ENCODE measurements at regions not wholly inside any gene's neighbourhood (a gene's known extent, or its start where the extent isn't known, plus 50 kb on each side); places are given as distances from the start of the nearest gene placed in this dataset.

- H3K27ac ChIP-seq (ENCODE audit: low read depth, low read length): no peak overlapping the region
- ChIA-PET POLR2A (ENCODE audit: partially characterized antibody) (no interaction called here), CTCF (ENCODE audit: partially characterized antibody) (no interaction called here)
- Mint-ChIP-seq H3K36me3 (no peaks in the 10 kb centered on the region), H3K4me3 (no peak overlapping the region), H3K27ac (no peak overlapping the region), H3K9me3 (no peaks in the 10 kb centered on the region), H3K4me1 (no peaks in the 10 kb centered on the region), H3K27me3 (peaks cover 4 to 20% of the 10 kb centered on the region in 2 donors)
- intact Hi-C loops (cut with micrococcal nuclease): no loop called here
- DNase-seq: no peak
- H3K4me3 ChIP-seq (ENCODE audit: low read length in 2 of 2): no peak overlapping the region
- no peaks in the 10 kb centered on the region for H3K4me1 ChIP-seq (ENCODE audit: insufficient read depth, low read length)
- H3K36me3 ChIP-seq (ENCODE audit: insufficient read depth, low read length): no peaks in the 10 kb centered on the region
- no peaks in the 10 kb centered on the region for H3K27me3 ChIP-seq (ENCODE audit: insufficient read depth, low read length)
- no peaks in the 10 kb centered on the region for H3K9me3 ChIP-seq (ENCODE audit: control insufficient read depth in 1 of 2, low read length in 2 of 2)
Observed at GRCh38 chr1:229985613-229986010, 81.4 kb upstream of the GALNT2 start.

- Mint-ChIP-seq H3K36me3 (no peaks in the 10 kb centered on the region), H3K4me3 (no peak overlapping the region), H3K27ac (no peak overlapping the region), H3K9me3 (no peaks in the 10 kb centered on the region), H3K4me1 (no peaks in the 10 kb centered on the region), H3K27me3 (peaks cover 4 to 15% of the 10 kb centered on the region in 2 donors)
- no peak overlapping the region for H3K27ac ChIP-seq (ENCODE audit: low read depth, low read length)
- no peaks in the 10 kb centered on the region for H3K27me3 ChIP-seq (ENCODE audit: insufficient read depth, low read length)
- no peaks in the 10 kb centered on the region for H3K36me3 ChIP-seq (ENCODE audit: insufficient read depth, low read length)
- DNase-seq: no peak
- no peaks in the 10 kb centered on the region for H3K9me3 ChIP-seq (ENCODE audit: control insufficient read depth in 1 of 2, low read length in 2 of 2)
- no peaks in the 10 kb centered on the region for H3K4me1 ChIP-seq (ENCODE audit: insufficient read depth, low read length)
- POLR2A ChIA-PET (ENCODE audit: partially characterized antibody): no interaction called here
- intact Hi-C loops (cut with micrococcal nuclease): no loop called here
- H3K4me3 ChIP-seq (ENCODE audit: low read length in 2 of 2): no peak overlapping the region
- CTCF ChIA-PET (ENCODE audit: partially characterized antibody): no interaction called here
Observed at GRCh38 chr1:229986737-229987337, 80.2 kb upstream of the GALNT2 start.

- Histone ChIP-seq H3K4me1 (ENCODE audit: insufficient read depth, low read length) (no peaks in the 10 kb centered on the region), H3K4me3 (ENCODE audit: low read length in 2 of 2) (no peak overlapping the region), H3K36me3 (ENCODE audit: insufficient read depth, low read length) (no peaks in the 10 kb centered on the region), H3K9me3 (ENCODE audit: control insufficient read depth in 1 of 2, low read length in 2 of 2) (no peaks in the 10 kb centered on the region), H3K27ac (ENCODE audit: low read depth, low read length) (no peak overlapping the region), H3K27me3 (ENCODE audit: insufficient read depth, low read length) (no peaks in the 10 kb centered on the region)
- Mint-ChIP-seq H3K27ac (no peak overlapping the region), H3K4me1 (no peaks in the 10 kb centered on the region), H3K36me3 (no peaks in the 10 kb centered on the region), H3K27me3 (peaks cover 2 to 11% of the 10 kb centered on the region in 2 donors), H3K9me3 (no peaks in the 10 kb centered on the region), H3K4me3 (no peak overlapping the region)
- DNase-seq: no peak
- intact Hi-C loops (cut with micrococcal nuclease): no loop called here
- CTCF ChIA-PET (ENCODE audit: partially characterized antibody): no interaction called here
- POLR2A ChIA-PET (ENCODE audit: partially characterized antibody): no interaction called here
Observed at GRCh38 chr1:229987953-229988352, 79.1 kb upstream of the GALNT2 start.

- no peaks in the 10 kb centered on the region for H3K36me3 Mint-ChIP-seq
- DNase-seq: no peak
- ChIA-PET POLR2A (ENCODE audit: partially characterized antibody) (no interaction called here), CTCF (ENCODE audit: partially characterized antibody) (no interaction called here)
- Histone ChIP-seq H3K27ac (ENCODE audit: low read depth, low read length) (no peak overlapping the region), H3K9me3 (ENCODE audit: control insufficient read depth in 1 of 2, low read length in 2 of 2) (no peaks in the 10 kb centered on the region), H3K27me3 (ENCODE audit: insufficient read depth, low read length) (no peaks in the 10 kb centered on the region), H3K36me3 (ENCODE audit: insufficient read depth, low read length) (no peaks in the 10 kb centered on the region), H3K4me3 (ENCODE audit: low read length in 2 of 2) (no peak overlapping the region), H3K4me1 (ENCODE audit: insufficient read depth, low read length) (no peaks in the 10 kb centered on the region)
- H3K27me3 Mint-ChIP-seq: peaks cover 2 to 11% of the 10 kb centered on the region in 2 donors
- H3K4me1 Mint-ChIP-seq: no peaks in the 10 kb centered on the region
- no peak overlapping the region for H3K27ac Mint-ChIP-seq
- intact Hi-C loops (cut with micrococcal nuclease): no loop called here
- no peak overlapping the region for H3K4me3 Mint-ChIP-seq
- H3K9me3 Mint-ChIP-seq: no peaks in the 10 kb centered on the region
Observed at GRCh38 chr1:229988534-229988933, 78.5 kb upstream of the GALNT2 start.

GRCh38 chr1:229989591-229990248 is 77.3 kb upstream of the GALNT2 start:
- H3K27ac ChIP-seq (ENCODE audit: low read depth, low read length): no peak overlapping the region
- H3K9me3 ChIP-seq (ENCODE audit: control insufficient read depth in 1 of 2, low read length in 2 of 2): no peaks in the 10 kb centered on the region
- intact Hi-C loops (cut with micrococcal nuclease): no loop called here
- ChIA-PET POLR2A (ENCODE audit: partially characterized antibody) (no interaction called here), CTCF (ENCODE audit: partially characterized antibody) (no interaction called here)
- Mint-ChIP-seq H3K27ac (no peak overlapping the region), H3K9me3 (no peaks in the 10 kb centered on the region), H3K27me3 (peaks cover 2 to 7% of the 10 kb centered on the region in 2 donors), H3K4me3 (no peak overlapping the region), H3K4me1 (no peaks in the 10 kb centered on the region), H3K36me3 (no peaks in the 10 kb centered on the region)
- no peak overlapping the region for H3K4me3 ChIP-seq (ENCODE audit: low read length in 2 of 2)
- H3K27me3 ChIP-seq (ENCODE audit: insufficient read depth, low read length): no peaks in the 10 kb centered on the region
- H3K4me1 ChIP-seq (ENCODE audit: insufficient read depth, low read length): no peaks in the 10 kb centered on the region
- H3K36me3 ChIP-seq (ENCODE audit: insufficient read depth, low read length): no peaks in the 10 kb centered on the region
- no peak for DNase-seq

GRCh38 chr1:229990326-229990725 is 76.7 kb upstream of the GALNT2 start:
- no peaks in the 10 kb centered on the region for H3K4me1 Mint-ChIP-seq
- peaks cover 2 to 7% of the 10 kb centered on the region in 2 donors for H3K27me3 Mint-ChIP-seq
- intact Hi-C loops (cut with micrococcal nuclease): no loop called here
- Histone ChIP-seq H3K27me3 (ENCODE audit: insufficient read depth, low read length) (no peaks in the 10 kb centered on the region), H3K4me3 (ENCODE audit: low read length in 2 of 2) (no peak overlapping the region), H3K4me1 (ENCODE audit: insufficient read depth, low read length) (no peaks in the 10 kb centered on the region), H3K27ac (ENCODE audit: low read depth, low read length) (no peak overlapping the region), H3K9me3 (ENCODE audit: control insufficient read depth in 1 of 2, low read length in 2 of 2) (no peaks in the 10 kb centered on the region), H3K36me3 (ENCODE audit: insufficient read depth, low read length) (no peaks in the 10 kb centered on the region)
- ChIA-PET CTCF (ENCODE audit: partially characterized antibody) (no interaction called here), POLR2A (ENCODE audit: partially characterized antibody) (no interaction called here)
- H3K9me3 Mint-ChIP-seq: no peaks in the 10 kb centered on the region
- H3K36me3 Mint-ChIP-seq: no peaks in the 10 kb centered on the region
- no peak overlapping the region for H3K4me3 Mint-ChIP-seq
- no peak overlapping the region for H3K27ac Mint-ChIP-seq
- no peak for DNase-seq

GRCh38 chr1:229991104-229991513 is 75.9 kb upstream of the GALNT2 start:
- CTCF ChIA-PET (ENCODE audit: partially characterized antibody): no interaction called here
- no peaks in the 10 kb centered on the region for H3K4me1 ChIP-seq (ENCODE audit: insufficient read depth, low read length)
- H3K36me3 ChIP-seq (ENCODE audit: insufficient read depth, low read length): no peaks in the 10 kb centered on the region
- no peak for DNase-seq
- H3K27ac Mint-ChIP-seq: no peak overlapping the region
- H3K27ac ChIP-seq (ENCODE audit: low read depth, low read length): no peak overlapping the region
- no peak overlapping the region for H3K4me3 ChIP-seq (ENCODE audit: low read length in 2 of 2)
- no peak overlapping the region for H3K4me3 Mint-ChIP-seq
- no peaks in the 10 kb centered on the region for H3K36me3 Mint-ChIP-seq
- H3K9me3 Mint-ChIP-seq: no peaks in the 10 kb centered on the region
- no peaks in the 10 kb centered on the region for H3K27me3 ChIP-seq (ENCODE audit: insufficient read depth, low read length)
- intact Hi-C loops (cut with micrococcal nuclease): no loop called here
- POLR2A ChIA-PET (ENCODE audit: partially characterized antibody): no interaction called here
- no peaks in the 10 kb centered on the region for H3K4me1 Mint-ChIP-seq
- H3K27me3 Mint-ChIP-seq: peaks cover 2 to 12% of the 10 kb centered on the region in 2 donors
- no peaks in the 10 kb centered on the region for H3K9me3 ChIP-seq (ENCODE audit: control insufficient read depth in 1 of 2, low read length in 2 of 2)

Measured in CD4-positive, alpha-beta memory T cell (primary cell).